ENCODE measurements at regions not wholly inside any gene's neighbourhood (a gene's known extent, or its start where the extent isn't known, plus 50 kb on each side); places are given as distances from the start of the nearest gene placed in this dataset.

- Histone ChIP-seq H3K27me3 (ENCODE audit: control insufficient read depth in 2 of 2, insufficient read depth in 2 of 2, low read length in 2 of 2) (no peaks in the 10 kb centered on the region), H3K4me2 (replicated peaks; ENCODE audit: extremely low read depth, low read length, poor library complexity, severe bottlenecking) (no peak overlapping the region), H3K27ac (ENCODE audit: low read depth in 1 of 2, low read length in 2 of 2) (no peak overlapping the region), H2AFZ (ENCODE audit: insufficient read depth, low read depth, low read length, poor library complexity, severe bottlenecking) (no peak overlapping the region), H3K79me2 (ENCODE audit: insufficient read depth, low read length) (no peaks in the 10 kb centered on the region), H3K4me1 (ENCODE audit: control insufficient read depth in 1 of 2, insufficient read depth in 2 of 2, low read length in 2 of 2) (no peaks in the 10 kb centered on the region), H3K9ac (ENCODE audit: insufficient read depth, low read length, poor library complexity, severe bottlenecking) (no peak overlapping the region), H3K4me3 (replicated peaks in 1 of 3; ENCODE audit: low read depth in 2 of 3, low read length in 3 of 3) (no peak overlapping the region), H3K9me3 (replicated peaks in 1 of 2; ENCODE audit: control insufficient read depth in 1 of 2, insufficient read depth in 1 of 2, low read length in 2 of 2) (no peaks in the 10 kb centered on the region), H3K36me3 (replicated peaks in 1 of 2; ENCODE audit: control insufficient read depth in 1 of 2, insufficient read depth in 2 of 2, low read length in 2 of 2) (no peaks in the 10 kb centered on the region), H4K20me1 (ENCODE audit: insufficient read depth, low read length) (no peaks in the 10 kb centered on the region)
- Mint-ChIP-seq H3K27me3 (ENCODE audit: low read depth in 3 of 3) (peaks cover 0 to 7% (median 6%) of the 10 kb centered on the region in 3 donors), H3K9me3 (peaks cover 0 to 10% (median 0%) of the 10 kb centered on the region in 7 donors), H3K4me3 (no peak overlapping the region), H3K4me1 (no peaks in the 10 kb centered on the region), H3K27ac (no peak overlapping the region), H3K36me3 (no peaks in the 10 kb centered on the region)
- WGBS (ENCODE audit: insufficient coverage) = 89% methylated on average over 2 of the region's 3 CpGs
- TF ChIP-seq CTCF (IDR thresholded peaks at IDR 0.05) = no peak
- DNase-seq = no peak
- intact Hi-C loops (cut with micrococcal nuclease) = no loop called here
Observed at GRCh38 chr12:106000382-106001104, 138.2 kb downstream of the NUAK1 start.

GRCh38 chr12:106001105-106001836, 137.5 kb downstream of the NUAK1 start:
- Histone ChIP-seq H2AFZ (ENCODE audit: insufficient read depth, low read depth, low read length, poor library complexity, severe bottlenecking) (no peak overlapping the region), H3K4me2 (replicated peaks; ENCODE audit: extremely low read depth, low read length, poor library complexity, severe bottlenecking) (no peak overlapping the region), H3K4me3 (replicated peaks in 1 of 3; ENCODE audit: low read depth in 2 of 3, low read length in 3 of 3) (no peak overlapping the region), H3K27me3 (ENCODE audit: control insufficient read depth in 2 of 2, insufficient read depth in 2 of 2, low read length in 2 of 2) (no peaks in the 10 kb centered on the region), H3K27ac (ENCODE audit: low read depth in 1 of 2, low read length in 2 of 2) (no peak overlapping the region), H3K9me3 (replicated peaks in 1 of 2; ENCODE audit: control insufficient read depth in 1 of 2, insufficient read depth in 1 of 2, low read length in 2 of 2) (no peaks in the 10 kb centered on the region), H3K79me2 (ENCODE audit: insufficient read depth, low read length) (no peaks in the 10 kb centered on the region), H4K20me1 (ENCODE audit: insufficient read depth, low read length) (no peaks in the 10 kb centered on the region), H3K36me3 (replicated peaks in 1 of 2; ENCODE audit: control insufficient read depth in 1 of 2, insufficient read depth in 2 of 2, low read length in 2 of 2) (no peaks in the 10 kb centered on the region), H3K9ac (ENCODE audit: insufficient read depth, low read length, poor library complexity, severe bottlenecking) (no peak overlapping the region), H3K4me1 (ENCODE audit: control insufficient read depth in 1 of 2, insufficient read depth in 2 of 2, low read length in 2 of 2) (no peaks in the 10 kb centered on the region)
- Mint-ChIP-seq H3K27ac (no peak overlapping the region), H3K36me3 (no peaks in the 10 kb centered on the region), H3K27me3 (ENCODE audit: low read depth in 3 of 3) (peaks cover 0 to 7% (median 4%) of the 10 kb centered on the region in 3 donors), H3K4me1 (no peaks in the 10 kb centered on the region), H3K9me3 (peaks cover 0 to 6% (median 0%) of the 10 kb centered on the region in 7 donors), H3K4me3 (no peak overlapping the region)
- 77% methylated on average over 1 of the region's 2 CpGs for WGBS (ENCODE audit: insufficient coverage)
- intact Hi-C loops (cut with micrococcal nuclease) = no loop called here
- TF ChIP-seq CTCF (IDR thresholded peaks at IDR 0.05) = no peak
- no peak for DNase-seq
